RPMI8226 (cell line): ENCODE measurements at regions not wholly inside any gene's neighbourhood (a gene's known extent, or its start where the extent isn't known, plus 50 kb on each side); places are given as distances from the start of the nearest gene placed in this dataset.

Experiments
- DNase-seq: peaks from one replicate; pipeline ENCODE4 v3.0.0-alpha.2; 2015

GRCh38 chr17:73757420-73757819 is 113.2 kb upstream of the SDK2 start:
- no peak for DNase-seq

- DNase-seq: no peak
These were observed 114.0 kb upstream of the SDK2 start for GRCh38 chr17:73758245-73758644.

DNA sequence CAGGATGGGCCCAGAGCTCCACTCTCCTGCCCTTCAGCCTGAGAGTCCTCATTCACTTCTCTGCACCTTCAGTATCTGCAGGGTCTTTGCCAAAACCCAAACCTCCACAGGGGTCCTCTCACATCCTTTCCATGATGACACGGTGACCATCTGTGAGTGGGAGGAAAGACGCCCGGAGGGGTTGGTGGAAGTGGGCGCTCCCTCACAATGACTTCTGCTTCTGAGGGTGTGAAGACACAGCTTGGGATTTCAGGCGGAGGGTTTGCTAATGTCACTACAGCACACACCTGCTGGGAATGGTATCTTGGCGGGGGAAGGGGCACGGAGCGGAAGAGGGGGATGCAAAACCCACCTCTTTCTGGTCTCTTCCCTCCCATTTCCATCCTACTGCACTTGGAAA is 115.1 kb upstream of the SDK2 start:
- no peak for DNase-seq

- no peak for DNase-seq
These were observed 115.6 kb upstream of the SDK2 start for GRCh38 chr17:73759734-73760438.

GRCh38 chr17:73760439-73760758 is 116.2 kb upstream of the SDK2 start:
- no peak for DNase-seq

DNA sequence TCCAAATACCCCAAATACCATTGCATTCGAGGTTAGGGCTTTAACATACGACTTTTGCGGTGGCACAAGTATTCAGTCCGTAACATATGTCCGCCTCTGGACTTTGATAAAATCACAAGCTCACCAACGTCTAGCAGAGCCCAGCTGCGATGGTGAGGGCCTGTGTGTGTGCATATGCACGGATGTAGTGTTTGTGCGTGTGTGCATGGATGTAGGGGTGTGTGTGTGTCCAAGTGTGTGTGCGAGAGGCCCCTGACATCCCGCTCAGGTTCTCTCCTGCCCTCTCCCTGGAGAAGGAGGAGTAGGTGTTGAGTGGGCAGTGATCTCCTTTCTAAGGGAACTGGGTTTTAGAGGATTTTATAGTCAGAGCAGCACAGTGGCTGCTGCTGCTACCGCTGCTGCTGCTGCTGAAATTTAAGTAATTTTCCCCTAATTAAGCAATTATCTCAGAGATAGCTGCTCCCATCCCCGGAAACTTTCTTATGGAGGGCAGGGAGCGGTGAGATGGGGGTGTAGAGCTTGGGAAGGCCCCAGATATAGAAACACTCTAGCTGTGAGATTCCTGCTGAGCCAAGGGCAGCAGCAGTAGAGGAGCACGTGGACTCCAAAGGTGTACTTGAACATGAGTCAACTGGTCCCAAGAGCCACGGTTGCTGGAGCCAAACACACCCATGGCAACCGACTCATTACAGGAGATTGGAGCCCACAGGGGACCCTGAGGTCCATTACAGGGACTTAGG is 121.7 kb upstream of the SDK2 start:
- no peak for DNase-seq

DNA sequence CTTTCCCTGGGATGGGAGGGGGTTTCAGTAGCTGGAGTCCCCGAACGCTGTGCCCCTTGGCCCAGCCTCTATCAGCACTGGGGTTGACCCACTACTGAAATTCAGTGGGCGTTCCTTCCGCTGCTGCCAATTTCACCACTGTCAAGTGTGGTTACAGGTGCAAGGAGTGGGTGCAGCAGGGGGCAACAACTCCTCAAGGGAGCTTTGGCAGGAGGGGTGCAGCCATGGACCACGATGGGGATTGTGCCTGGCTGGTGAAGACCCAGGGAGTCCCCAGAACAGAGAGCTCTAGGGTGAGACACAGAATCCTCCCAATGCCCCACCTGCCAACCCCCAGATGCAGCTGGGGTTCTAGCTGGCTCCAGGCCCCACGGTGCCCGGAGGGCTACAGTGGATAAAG is 123.5 kb upstream of the SDK2 start:
- no peak for DNase-seq

DNA sequence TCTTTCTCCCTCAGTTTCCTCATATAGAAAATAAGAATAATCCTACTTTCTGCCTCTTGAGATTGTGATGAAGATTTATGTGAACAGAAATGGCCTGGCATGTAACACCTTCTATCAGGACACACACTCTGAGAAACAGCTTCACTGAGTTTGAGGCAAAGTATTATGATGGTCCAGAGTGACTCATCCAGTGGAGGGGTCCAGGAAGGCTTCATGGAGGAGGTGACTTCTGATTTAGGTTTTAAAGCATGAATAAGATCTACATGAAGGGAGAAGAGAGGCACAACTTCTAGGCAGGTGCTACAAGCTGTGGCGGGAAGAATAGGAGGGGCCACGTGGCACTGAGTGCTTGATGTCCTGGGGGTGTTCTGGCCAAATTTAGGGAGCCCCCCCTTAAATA is 124.4 kb upstream of the SDK2 start:
- DNase-seq: no peak

GRCh38 chr17:73769479-73769878 is 125.2 kb upstream of the SDK2 start:
- no peak for DNase-seq

- peak; percentile 14 for DNase-seq
These were observed 126.0 kb upstream of the SDK2 start for GRCh38 chr17:73770115-73770848.

GRCh38 chr17:73770849-73771229 is 126.6 kb upstream of the SDK2 start:
- no peak for DNase-seq

GRCh38 chr17:73772107-73772705 is 128.0 kb upstream of the SDK2 start:
- DNase-seq: no peak

- no peak for DNase-seq
These were observed 129.5 kb upstream of the SDK2 start for GRCh38 chr17:73773702-73774101.

GRCh38 chr17:73774852-73775251 is 130.6 kb upstream of the SDK2 start:
- DNase-seq: no peak

DNA sequence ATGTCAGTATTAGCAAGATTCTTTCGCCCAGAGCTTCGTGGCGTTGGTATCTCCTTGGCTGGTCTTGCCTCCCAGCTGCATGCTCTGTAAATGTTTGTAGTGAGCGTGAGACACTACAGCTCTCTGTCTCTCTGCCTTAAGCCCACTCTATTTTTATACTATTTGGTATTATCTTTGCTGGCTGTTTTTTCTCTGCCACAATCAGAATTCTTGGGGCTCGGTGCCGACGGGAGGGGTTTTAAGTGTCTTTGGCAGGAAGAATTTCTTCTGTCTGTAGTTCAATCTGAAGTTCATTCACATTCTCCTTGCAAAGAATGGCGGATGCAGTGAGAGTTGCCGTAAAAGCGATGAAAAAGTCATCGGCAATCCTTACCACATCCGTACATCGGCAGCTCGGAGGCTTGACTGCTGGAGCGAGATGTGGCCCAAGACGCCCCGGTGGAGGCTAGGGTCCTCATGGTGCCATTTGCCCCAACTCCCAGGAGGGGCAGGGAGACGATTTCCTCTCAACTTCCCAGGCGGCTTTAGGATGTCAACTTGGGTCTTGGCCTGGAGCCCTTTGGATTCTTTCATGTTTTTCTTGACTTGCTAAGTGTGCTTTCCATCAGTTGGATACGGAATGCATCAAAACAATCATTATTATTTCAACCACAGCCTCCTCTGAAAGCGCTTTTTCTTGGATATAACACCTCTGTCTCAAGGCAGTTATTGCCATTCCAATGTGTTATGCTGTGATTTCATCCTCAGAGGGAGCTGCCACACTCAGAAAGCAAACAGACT is 132.3 kb upstream of the SDK2 start:
- no peak for DNase-seq

DNA sequence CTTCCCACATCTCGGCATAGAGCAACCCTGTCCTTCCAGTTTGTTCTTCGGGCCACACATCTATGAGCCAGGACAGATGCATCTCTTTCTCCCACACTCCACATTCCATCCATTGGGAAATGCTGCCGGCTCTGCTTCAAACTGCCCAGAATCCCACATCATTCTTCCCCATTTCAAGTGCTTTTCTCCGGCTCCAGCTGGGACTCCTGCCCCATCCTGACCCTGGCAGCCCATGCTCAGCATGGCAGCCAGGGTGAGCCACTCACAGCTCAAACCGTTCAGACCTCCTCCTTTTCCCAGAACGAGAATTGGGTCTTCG is 132.8 kb upstream of the SDK2 start:
- no peak for DNase-seq

GRCh38 chr17:73782231-73782630 is 138.0 kb upstream of the SDK2 start:
- DNase-seq: no peak

DNA sequence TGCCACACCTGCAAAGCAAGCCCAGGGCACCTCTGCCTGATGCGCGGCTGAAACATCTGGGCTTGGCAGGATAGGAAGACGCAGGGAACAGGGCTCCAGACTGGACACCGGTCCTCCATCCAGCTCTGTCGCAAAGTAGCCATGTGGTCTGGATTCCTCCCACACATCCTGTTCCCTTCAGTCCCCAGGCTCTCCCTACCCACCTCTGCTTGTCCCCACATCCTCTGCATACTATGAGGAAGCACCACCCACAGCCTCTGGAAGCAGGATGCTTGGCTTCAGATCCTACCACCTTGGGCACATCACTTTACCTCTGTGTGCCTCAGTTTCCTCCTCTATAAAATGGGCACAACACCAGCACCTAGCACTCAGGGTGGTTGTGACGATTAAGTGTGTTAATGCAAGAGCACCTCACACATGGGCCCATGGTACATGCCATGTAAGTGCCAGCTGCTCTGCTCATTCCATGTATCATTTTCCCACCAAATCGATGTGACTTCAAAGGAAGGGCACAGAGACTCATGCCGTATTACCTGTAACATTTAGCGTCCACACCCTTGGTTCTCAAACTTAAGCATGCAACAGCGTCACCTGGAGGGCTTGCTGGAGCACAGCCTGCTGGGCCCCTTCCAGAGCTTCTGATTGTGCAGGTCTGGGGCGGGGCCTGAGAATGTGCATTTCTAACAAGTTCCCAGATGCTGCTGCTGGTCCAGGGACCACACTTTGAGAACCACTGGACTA is 138.6 kb upstream of the SDK2 start:
- peak; percentile 36 for DNase-seq

- DNase-seq: no peak
These were observed 139.1 kb upstream of the SDK2 start for GRCh38 chr17:73783382-73783766.

DNA sequence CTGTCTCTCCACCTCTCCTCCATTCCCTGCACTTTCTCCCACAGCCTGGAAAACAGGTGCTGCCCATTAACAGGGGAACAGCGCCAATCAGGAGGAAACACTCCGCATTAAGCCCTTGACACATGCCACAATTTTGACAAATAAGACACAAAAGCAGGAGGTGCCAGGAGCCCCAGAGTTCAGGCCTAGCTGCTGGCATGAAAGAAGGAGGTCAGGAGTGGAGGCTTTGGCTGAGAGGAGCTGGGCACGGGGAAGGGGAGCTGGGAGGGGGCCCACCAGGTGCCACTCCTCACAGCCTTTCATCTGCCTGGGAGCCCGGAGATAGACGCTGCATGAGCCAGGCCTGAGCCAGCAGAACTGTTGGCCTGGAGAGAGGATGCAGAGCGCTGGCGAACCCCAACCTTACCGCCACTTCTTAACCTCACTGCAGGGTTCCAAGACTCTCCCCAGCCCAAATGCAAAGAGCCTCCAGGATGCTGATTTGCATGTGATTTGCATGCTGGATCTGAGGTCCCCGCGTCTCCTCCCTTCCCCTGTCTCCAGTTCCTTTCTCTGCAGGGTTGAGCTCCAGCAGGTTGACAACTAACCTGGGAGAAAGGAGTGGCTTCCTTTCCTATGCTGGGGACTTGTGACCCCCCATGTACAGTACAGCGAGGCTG is 139.8 kb upstream of the SDK2 start:
- DNase-seq: no peak

DNA sequence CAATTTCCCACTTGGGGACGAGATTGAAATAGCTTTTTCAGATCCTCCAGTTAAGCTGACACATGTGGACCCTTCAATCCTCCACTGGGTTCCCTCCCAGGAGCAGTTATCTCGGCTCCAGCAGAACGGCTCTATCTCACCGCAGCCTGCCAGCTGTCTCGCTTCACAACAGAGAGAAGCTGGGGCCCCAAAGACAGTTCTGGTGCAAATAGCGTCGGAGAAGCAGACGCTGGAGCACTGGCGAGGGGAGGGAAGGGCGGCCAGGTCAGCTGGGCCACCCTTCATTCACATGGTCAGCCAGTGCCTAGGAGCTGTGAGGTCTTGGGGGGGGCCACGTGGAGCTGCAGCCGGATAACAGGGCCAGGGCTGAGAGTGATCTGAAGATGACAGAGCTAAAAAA is 141.3 kb upstream of the SDK2 start:
- no peak for DNase-seq
